Uterus (tissue), 3 donors: ENCODE measurements at regions not wholly inside any gene's neighbourhood (a gene's known extent, or its start where the extent isn't known, plus 50 kb on each side); places are given as distances from the start of the nearest gene placed in this dataset.

Source experiments
- DNase-seq, 2 donors: peaks; one replicate each; pipeline ENCODE4 v3.0.0-alpha.2; 2019 to 2020
- H3K27ac ChIP-seq, 2 donors: fragments of 200-600 bp; sonication (generic); 1 replicate in 1 of 2; 2 replicates in 1 of 2; pipeline ENCODE4 v1.5.1; 2016 to 2018
- H3K27me3 ChIP-seq, 2 donors: fragments of 200-600 bp; sonication (generic); one replicate each; pipeline ENCODE4 v1.5.1; 2018 to 2019; ENCODE audit warnings: control low read depth in 1 of 2
- H3K36me3 ChIP-seq, 2 donors: fragments of 200-600 bp; sonication (generic); one replicate each; pipeline ENCODE4 v1.5.1; 2019; ENCODE audit warnings: control low read depth in 1 of 2
- H3K4me1 ChIP-seq, 2 donors: fragments of 200-600 bp; sonication (generic); one replicate each; pipeline ENCODE4 v1.5.1; 2018 to 2019; ENCODE audit warnings: control low read depth in 1 of 2
- H3K4me3 ChIP-seq, 2 donors: fragments of 200-600 bp; sonication (generic); 1 replicate in 1 of 2; 2 replicates in 1 of 2; pipeline ENCODE4 v1.5.1; 2018 to 2019; ENCODE audit warnings: mild to moderate bottlenecking in 1 of 2
- H3K9me3 ChIP-seq, 2 donors: fragments of 200-600 bp; sonication (generic); one replicate each; pipeline ENCODE4 v1.5.1; 2019; ENCODE audit warnings: control low read depth in 1 of 2
- POLR2A ChIP-seq, 2 donors: fragments of 450-650 bp; IDR thresholded peaks; one replicate each; pipeline ENCODE4 v1.6.1; 2016; ENCODE audit warnings: antibody characterized with exemption in 2 of 2, mild to moderate bottlenecking in 1 of 2, moderate library complexity in 1 of 2
- intact Hi-C: fragments of 100-400 bp; cut with DNase I; formaldehyde crosslinking; loops from one replicate; pipeline ENCODE4 v1.15.1; 2023; ENCODE audit warnings: low total_unique reads
- TF ChIP-seq, protein P1 (sequence below), 4 experiments: fragments of 200-600 bp in 2 of 4; fragments of 450-650 bp in 2 of 4; sonication (generic) in 2 of 4; IDR thresholded peaks; one replicate each; pipeline ENCODE4 v1.5.1; 2016 to 2019; ENCODE audit warnings: antibody characterized with exemption in 4 of 4, mild to moderate bottlenecking in 2 of 4, moderate library complexity in 1 of 4
- donor health status: DM: yes; HTN: yes; CAD: no.

- no peak for DNase-seq
- Histone ChIP-seq H3K36me3 (no peaks in the 10 kb centered on the region), H3K4me1 (no peaks in the 10 kb centered on the region), H3K27me3 (no peaks in the 10 kb centered on the region), H3K9me3 (no peaks in the 10 kb centered on the region), H3K4me3 (no peak overlapping the region), H3K27ac (no peak overlapping the region)
- TF ChIP-seq, protein P1, sequence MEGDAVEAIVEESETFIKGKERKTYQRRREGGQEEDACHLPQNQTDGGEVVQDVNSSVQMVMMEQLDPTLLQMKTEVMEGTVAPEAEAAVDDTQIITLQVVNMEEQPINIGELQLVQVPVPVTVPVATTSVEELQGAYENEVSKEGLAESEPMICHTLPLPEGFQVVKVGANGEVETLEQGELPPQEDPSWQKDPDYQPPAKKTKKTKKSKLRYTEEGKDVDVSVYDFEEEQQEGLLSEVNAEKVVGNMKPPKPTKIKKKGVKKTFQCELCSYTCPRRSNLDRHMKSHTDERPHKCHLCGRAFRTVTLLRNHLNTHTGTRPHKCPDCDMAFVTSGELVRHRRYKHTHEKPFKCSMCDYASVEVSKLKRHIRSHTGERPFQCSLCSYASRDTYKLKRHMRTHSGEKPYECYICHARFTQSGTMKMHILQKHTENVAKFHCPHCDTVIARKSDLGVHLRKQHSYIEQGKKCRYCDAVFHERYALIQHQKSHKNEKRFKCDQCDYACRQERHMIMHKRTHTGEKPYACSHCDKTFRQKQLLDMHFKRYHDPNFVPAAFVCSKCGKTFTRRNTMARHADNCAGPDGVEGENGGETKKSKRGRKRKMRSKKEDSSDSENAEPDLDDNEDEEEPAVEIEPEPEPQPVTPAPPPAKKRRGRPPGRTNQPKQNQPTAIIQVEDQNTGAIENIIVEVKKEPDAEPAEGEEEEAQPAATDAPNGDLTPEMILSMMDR (IDR thresholded peaks at IDR 0.05), result no peak
- TF ChIP-seq POLR2A (IDR thresholded peaks at IDR 0.05), result no peak
- intact Hi-C loops, result no loop called here
Measured at GRCh38 chr2:83069724-83070123, 1389.4 kb downstream of the SUCLG1 start.

DNA sequence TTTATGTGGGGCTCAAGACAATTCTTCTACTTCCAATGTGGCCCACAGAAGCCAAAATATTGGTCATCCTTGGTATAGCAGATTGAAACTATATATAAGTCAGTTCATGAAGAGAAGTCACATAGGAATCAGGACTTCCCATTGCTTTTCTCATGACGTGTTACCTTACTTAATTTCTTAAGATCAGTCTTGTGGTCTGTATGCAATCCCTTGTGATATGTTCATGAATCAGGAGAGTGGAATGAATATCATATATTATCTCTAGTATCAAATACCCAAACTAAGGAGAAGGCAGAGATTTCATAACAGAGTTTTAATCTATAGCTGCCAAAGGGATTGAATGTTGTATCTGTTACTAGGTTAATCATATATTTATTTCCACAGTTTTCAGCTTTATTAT lies 1390.4 kb downstream of the SUCLG1 start:
- intact Hi-C loops, result no loop called here
- no peaks in the 10 kb centered on the region for H3K36me3 ChIP-seq
- H3K4me1 ChIP-seq, result no peaks in the 10 kb centered on the region
- no peaks in the 10 kb centered on the region for H3K9me3 ChIP-seq
- H3K27ac ChIP-seq, result no peak overlapping the region
- no peak for DNase-seq
- TF ChIP-seq POLR2A (IDR thresholded peaks at IDR 0.05), result no peak
- TF ChIP-seq, protein P1 (IDR thresholded peaks at IDR 0.05), result no peak
- H3K4me3 ChIP-seq, result no peak overlapping the region
- H3K27me3 ChIP-seq, result no peaks in the 10 kb centered on the region

GRCh38 chr2:83067947-83068346 lies 1391.1 kb downstream of the SUCLG1 start:
- no peaks in the 10 kb centered on the region for H3K36me3 ChIP-seq
- H3K9me3 ChIP-seq, result no peaks in the 10 kb centered on the region
- H3K4me3 ChIP-seq, result no peak overlapping the region
- no peak for TF ChIP-seq POLR2A (IDR thresholded peaks at IDR 0.05)
- TF ChIP-seq, protein P1 (IDR thresholded peaks at IDR 0.05), result no peak
- DNase-seq, result no peak
- H3K27me3 ChIP-seq, result no peaks in the 10 kb centered on the region
- no peaks in the 10 kb centered on the region for H3K4me1 ChIP-seq
- intact Hi-C loops, result no loop called here
- H3K27ac ChIP-seq, result no peak overlapping the region

GRCh38 chr2:83063933-83064332 lies 1395.1 kb downstream of the SUCLG1 start:
- no peak for DNase-seq

DNA sequence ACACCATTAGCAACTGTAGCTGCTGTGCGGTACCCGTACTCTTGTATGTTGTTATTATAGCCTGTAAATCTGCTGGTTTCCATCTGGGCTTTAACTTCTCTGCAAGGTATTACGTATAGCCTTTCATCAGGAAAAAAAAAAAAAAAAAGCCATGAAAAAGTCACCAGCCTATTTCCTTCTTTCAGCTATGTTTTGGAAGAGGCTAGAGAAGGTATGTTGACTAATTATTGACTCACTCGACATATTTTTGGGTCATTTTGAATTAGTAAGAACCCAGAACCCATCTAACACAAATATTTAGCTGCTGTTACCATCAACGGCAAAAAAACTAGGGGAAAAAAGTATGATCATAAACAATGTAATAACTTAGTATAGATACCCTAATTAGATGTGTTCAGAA lies 1395.6 kb downstream of the SUCLG1 start:
- Histone ChIP-seq H3K27me3 (no peaks in the 10 kb centered on the region), H3K36me3 (no peaks in the 10 kb centered on the region), H3K27ac (no peak overlapping the region), H3K4me1 (no peaks in the 10 kb centered on the region), H3K4me3 (no peak overlapping the region), H3K9me3 (no peaks in the 10 kb centered on the region)
- no peak for DNase-seq
- TF ChIP-seq, protein P1 (IDR thresholded peaks at IDR 0.05), result no peak
- TF ChIP-seq POLR2A (IDR thresholded peaks at IDR 0.05), result no peak
- intact Hi-C loops, result no loop called here

More at GRCh38 chr2:83063933-83064332, 1395.1 kb downstream of the SUCLG1 start:
- Histone ChIP-seq H3K27me3 (no peaks in the 10 kb centered on the region), H3K4me1 (no peaks in the 10 kb centered on the region), H3K4me3 (no peak overlapping the region), H3K27ac (no peak overlapping the region), H3K9me3 (no peaks in the 10 kb centered on the region), H3K36me3 (no peaks in the 10 kb centered on the region)
- intact Hi-C loops, result no loop called here
- TF ChIP-seq, protein P1 (IDR thresholded peaks at IDR 0.05), result no peak
- no peak for TF ChIP-seq POLR2A (IDR thresholded peaks at IDR 0.05)
